Calu3 (cell line): ENCODE measurements at regions not wholly inside any gene's neighbourhood (a gene's known extent, or its start where the extent isn't known, plus 50 kb on each side); places are given as distances from the start of the nearest gene placed in this dataset.

Experiments
- BruUV-seq: library from RNA; stranded (reverse); fragments of 400-500 nt; replicated peaks from 2 replicates; lab custom pipeline; 2021; lab: Mats Ljungman, UMichigan
- CTCF ChIA-PET: fragments of 300-600 bp; sonication (Branson Sonifier 250); formaldehyde crosslinking; loops from one replicate; lab custom pipeline; 2022; ENCODE audit warnings: antibody characterized with exemption; lab: Charles Lee
- DNase-seq: peaks from one replicate; pipeline ENCODE4 v3.0.0; 2022
- H3K27ac Mint-ChIP-seq: one replicate; pipeline ENCODE4 v1.8.0; 2022; ENCODE audit warnings: mixed read lengths; ENCODE audit not compliant: unreplicated experiment
- H3K27me3 Mint-ChIP-seq: one replicate; pipeline ENCODE4 v1.8.0; 2022; ENCODE audit warnings: mixed read lengths; ENCODE audit not compliant: unreplicated experiment
- H3K36me3 Mint-ChIP-seq: one replicate; pipeline ENCODE4 v1.8.0; 2022; ENCODE audit warnings: mild to moderate bottlenecking, moderate library complexity, mixed read lengths; ENCODE audit not compliant: insufficient read depth, unreplicated experiment
- H3K4me1 Mint-ChIP-seq: one replicate; pipeline ENCODE4 v1.8.0; 2022; ENCODE audit warnings: mild to moderate bottlenecking, low read depth, mixed read lengths; ENCODE audit not compliant: unreplicated experiment
- H3K4me3 Mint-ChIP-seq: one replicate; pipeline ENCODE4 v1.8.0; 2022; ENCODE audit warnings: mild to moderate bottlenecking, low read depth, moderate library complexity, mixed read lengths; ENCODE audit not compliant: unreplicated experiment
- H3K9me3 Mint-ChIP-seq: one replicate; pipeline ENCODE4 v1.8.0; 2022; ENCODE audit warnings: low read depth, mixed read lengths; ENCODE audit not compliant: unreplicated experiment
- CTCF ChIP-seq: fragments of 200-600 bp; IDR thresholded peaks from one replicate; pipeline ENCODE4 v1.8.0; 2022; ENCODE audit warnings: antibody characterized with exemption; ENCODE audit not compliant: unreplicated experiment
- intact Hi-C: fragments of 100-400 bp; cut with micrococcal nuclease; formaldehyde crosslinking; loops from one replicate; pipeline ENCODE4 v1.10.0; 2022; ENCODE audit not compliant: unreplicated experiment

- Mint-ChIP-seq H3K4me1 (peaks cover 47% of the 10 kb centered on the region), H3K36me3 (no peaks in the 10 kb centered on the region), H3K27me3 (no peaks in the 10 kb centered on the region), H3K9me3 (no peaks in the 10 kb centered on the region), H3K27ac (peak overlapping the region; percentile 17), H3K4me3 (no peak overlapping the region)
- intact Hi-C loops, result no loop called here
- DNase-seq, result peak; percentile 28
- no peak for TF ChIP-seq CTCF
- no TSS peak for BruUV-seq
- CTCF ChIA-PET, result interaction anchor here (0.6 kb wide), 1 partner anchor 1149 kb away, joined by 4 read pairs; no protein-coding TSS in a partner anchor
Observed at GRCh38 chr21:35510957-35511695, 462.0 kb upstream of the RUNX1 start.

GRCh38 chr21:35510294-35510693 lies 461.2 kb upstream of the RUNX1 start:
- Mint-ChIP-seq H3K4me3 (no peak overlapping the region), H3K4me1 (peaks cover 47% of the 10 kb centered on the region), H3K36me3 (no peaks in the 10 kb centered on the region), H3K9me3 (no peaks in the 10 kb centered on the region), H3K27ac (no peak overlapping the region), H3K27me3 (no peaks in the 10 kb centered on the region)
- no peak for TF ChIP-seq CTCF
- intact Hi-C loops, result no loop called here
- CTCF ChIA-PET, result no interaction called here
- no TSS peak for BruUV-seq
- no peak for DNase-seq

GRCh38 chr21:35509001-35509704 lies 460.1 kb upstream of the RUNX1 start:
- H3K36me3 Mint-ChIP-seq, result no peaks in the 10 kb centered on the region
- H3K4me3 Mint-ChIP-seq, result no peak overlapping the region
- no peak for TF ChIP-seq CTCF
- H3K4me1 Mint-ChIP-seq, result peaks cover 47% of the 10 kb centered on the region
- no peaks in the 10 kb centered on the region for H3K27me3 Mint-ChIP-seq
- DNase-seq, result no peak
- intact Hi-C loops, result loop anchor here (2.0 to 5.0 kb wide), 4 partner anchors 107 to 617 kb away; no protein-coding TSS in a partner anchor
- CTCF ChIA-PET, result interaction anchor here (1.3 to 1.4 kb wide), 3 partner anchors 331 to 621 kb away, joined by 6 to 11 read pairs (median 6); no protein-coding TSS in a partner anchor
- BruUV-seq, result no TSS peak
- no peaks in the 10 kb centered on the region for H3K9me3 Mint-ChIP-seq
- no peak overlapping the region for H3K27ac Mint-ChIP-seq

GRCh38 chr21:35508139-35508888 lies 459.2 kb upstream of the RUNX1 start:
- no peak overlapping the region for H3K27ac Mint-ChIP-seq
- H3K4me3 Mint-ChIP-seq, result no peak overlapping the region
- CTCF ChIA-PET, result interaction anchor here (0.6 to 1.6 kb wide), 10 partner anchors 69 to 763 kb away, joined by 3 to 11 read pairs (median 4); no protein-coding TSS in a partner anchor

More at GRCh38 chr21:35508139-35508888, 459.2 kb upstream of the RUNX1 start:
- H3K9me3 Mint-ChIP-seq, result no peaks in the 10 kb centered on the region
- peak; percentile 25 for TF ChIP-seq CTCF
- H3K4me1 Mint-ChIP-seq, result peaks cover 47% of the 10 kb centered on the region
- BruUV-seq, result no TSS peak
- no peaks in the 10 kb centered on the region for H3K27me3 Mint-ChIP-seq
- intact Hi-C loops, result loop anchor here (2.0 to 5.0 kb wide), 4 partner anchors 106 to 616 kb away; no protein-coding TSS in a partner anchor
- DNase-seq, result peak; percentile 68
- H3K36me3 Mint-ChIP-seq, result no peaks in the 10 kb centered on the region
